HG02840 (cell line): ENCODE measurements at regions not wholly inside any gene's neighbourhood (a gene's known extent, or its start where the extent isn't known, plus 50 kb on each side); places are given as distances from the start of the nearest gene placed in this dataset.

Experiments used
- ATAC-seq: cut with Tn5 transposase; IDR thresholded peaks from one replicate; pipeline ENCODE4 v1.9.1; 2021; ENCODE audit warnings: mild to moderate bottlenecking, moderate library complexity, moderate number of reproducible peaks; ENCODE audit not compliant: unreplicated experiment, low FRiP score

- peak; percentile 74 for ATAC-seq
These were observed 103.1 kb upstream of the SLC44A1 start for GRCh38 chr9:105141146-105141975.

GRCh38 chr9:105141976-105142250, 102.5 kb upstream of the SLC44A1 start:
- no peak for ATAC-seq

GRCh38 chr9:105142406-105143135, 101.9 kb upstream of the SLC44A1 start:
- ATAC-seq = no peak

- ATAC-seq = no peak
These were observed 101.4 kb upstream of the SLC44A1 start for GRCh38 chr9:105143136-105143430.

GRCh38 chr9:105144076-105144475, 100.4 kb upstream of the SLC44A1 start:
- no peak for ATAC-seq

- ATAC-seq = no peak
These were observed 99.6 kb upstream of the SLC44A1 start for GRCh38 chr9:105144841-105145240.

GRCh38 chr9:105146677-105147076, 97.8 kb upstream of the SLC44A1 start:
- no peak for ATAC-seq

GRCh38 chr9:105147110-105147871, 97.2 kb upstream of the SLC44A1 start:
- no peak for ATAC-seq

- no peak for ATAC-seq
These were observed 96.0 kb upstream of the SLC44A1 start for GRCh38 chr9:105148328-105149006.

GRCh38 chr9:105150991-105151685, 93.3 kb upstream of the SLC44A1 start:
- no peak for ATAC-seq

- ATAC-seq = no peak
These were observed 92.8 kb upstream of the SLC44A1 start for GRCh38 chr9:105151686-105151995.

- no peak for ATAC-seq
These were observed 89.7 kb upstream of the SLC44A1 start for GRCh38 chr9:105154723-105155191.

GRCh38 chr9:105157171-105157583, 87.3 kb upstream of the SLC44A1 start:
- ATAC-seq = no peak

- ATAC-seq = no peak
These were observed 86.4 kb upstream of the SLC44A1 start for GRCh38 chr9:105158020-105158419.

- no peak for ATAC-seq
These were observed 85.6 kb upstream of the SLC44A1 start for GRCh38 chr9:105158898-105159297.

GRCh38 chr9:105168870-105169319, 75.6 kb upstream of the SLC44A1 start:
- ATAC-seq = no peak

GRCh38 chr9:105171076-105171475, 73.4 kb upstream of the SLC44A1 start:
- ATAC-seq = no peak

- no peak for ATAC-seq
These were observed 72.9 kb upstream of the SLC44A1 start for GRCh38 chr9:105171589-105171988.

- no peak for ATAC-seq
These were observed 72.0 kb upstream of the SLC44A1 start for GRCh38 chr9:105172436-105172835.

GRCh38 chr9:105173306-105173705, 71.1 kb upstream of the SLC44A1 start:
- ATAC-seq = no peak
